Keratinocyte (primary cell): ENCODE measurements at regions not wholly inside any gene's neighbourhood (a gene's known extent, or its start where the extent isn't known, plus 50 kb on each side); places are given as distances from the start of the nearest gene placed in this dataset.

Experiments used
- DNase-seq: peaks from one replicate; pipeline ENCODE4 v3.0.0-alpha.2; 2011; ENCODE audit warnings: low read depth, missing footprints, low spot score
- FAIRE-seq: peaks from 2 replicates; lab custom pipeline; 2011; peaks lifted over from hg19 to GRCh38; lab: Jason Lieb, UNC
- H2AFZ ChIP-seq: 2 replicates; pipeline ENCODE4 v1.6.0; 2012; ENCODE audit warnings: low read length, control low read depth, inconsistent platforms; ENCODE audit not compliant: control insufficient read depth
- H3K27ac ChIP-seq: 2 replicates; pipeline ENCODE4 v1.5.1; 2011; ENCODE audit warnings: low read length; ENCODE audit not compliant: control insufficient read depth, insufficient read depth
- H3K27me3 ChIP-seq: 3 replicates; pipeline ENCODE4 v1.6.0; 2011; ENCODE audit warnings: low read length; ENCODE audit not compliant: control insufficient read depth, insufficient read depth; ENCODE audit errors: extremely low read depth
- H3K36me3 ChIP-seq, 2 experiments: 2 replicates in 1 of 2; 3 replicates in 1 of 2; pipeline ENCODE4 v1.5.1; 2011; ENCODE audit warnings: low read length in 2 of 2, mild to moderate bottlenecking in 1 of 2; ENCODE audit not compliant: control insufficient read depth in 2 of 2, insufficient read depth in 2 of 2; ENCODE audit errors: extremely low read depth in 1 of 2
- H3K4me1 ChIP-seq: 3 replicates; pipeline ENCODE4 v1.5.1; 2011; ENCODE audit warnings: low read length; ENCODE audit not compliant: control insufficient read depth, insufficient read depth; ENCODE audit errors: extremely low read depth
- H3K4me2 ChIP-seq: 3 replicates; pipeline ENCODE4 v1.6.0; 2011; ENCODE audit warnings: low read depth, low read length; ENCODE audit not compliant: control insufficient read depth, insufficient read depth; ENCODE audit errors: extremely low read depth
- H3K4me3 ChIP-seq, 3 experiments: fragments of 200-600 bp in 1 of 3; sonication (generic) in 1 of 3; 2 replicates in 2 of 3; 3 replicates in 1 of 3; pipeline ENCODE4 v1.5.1; 2011 to 2016; ENCODE audit warnings: low read length in 3 of 3, mild to moderate bottlenecking in 3 of 3, control low read depth in 2 of 3, inconsistent platforms in 1 of 3, low read depth in 1 of 3, mixed read lengths in 1 of 3, mixed run types in 1 of 3, moderate library complexity in 1 of 3; ENCODE audit not compliant: control insufficient read depth in 2 of 3, insufficient read depth in 2 of 3; ENCODE audit errors: extremely low read depth in 1 of 3
- H3K79me2 ChIP-seq: 2 replicates; pipeline ENCODE4 v1.6.0; 2012; ENCODE audit warnings: low read length; ENCODE audit not compliant: control insufficient read depth, insufficient read depth
- H3K9ac ChIP-seq: 3 replicates; pipeline ENCODE4 v1.6.0; 2011; ENCODE audit warnings: low read length; ENCODE audit not compliant: control insufficient read depth, insufficient read depth; ENCODE audit errors: extremely low read depth
- H3K9me1 ChIP-seq: 3 replicates; pipeline ENCODE4 v1.6.0; 2011; ENCODE audit warnings: low read length; ENCODE audit not compliant: control insufficient read depth, insufficient read depth; ENCODE audit errors: extremely low read depth
- H3K9me3 ChIP-seq: 2 replicates; pipeline ENCODE4 v1.5.1; 2012; ENCODE audit warnings: low read depth, low read length; ENCODE audit not compliant: control insufficient read depth
- H4K20me1 ChIP-seq: 3 replicates; pipeline ENCODE4 v1.6.0; 2011; ENCODE audit warnings: low read length; ENCODE audit not compliant: control insufficient read depth, insufficient read depth; ENCODE audit errors: extremely low read depth
- EZH2 ChIP-seq: IDR thresholded peaks from one replicate; pipeline ENCODE4 v1.6.1; 2012; ENCODE audit warnings: inconsistent platforms, mild to moderate bottlenecking, low read length, moderate library complexity
- dilution Hi-C: fragments of 300-500 bp; cut with MboI; formaldehyde crosslinking; loops from one replicate; pipeline ENCODE4 v1.7.0; 2020; ENCODE audit warnings: low sequenced_read_pairs; ENCODE audit not compliant: extremely low pct_ligation_motif_present
- TF ChIP-seq, protein P1 (sequence below), 3 experiments: IDR thresholded peaks in 1 of 3; conservative IDR thresholded peaks in 1 of 3; optimal IDR thresholded peaks in 1 of 3; 2 replicates in 2 of 3; 3 replicates in 1 of 3; pipeline versions ENCODE3 to v1.5.1; 2011; ENCODE audit warnings: low read length in 3 of 3, mild to moderate bottlenecking in 3 of 3, moderate library complexity in 2 of 3, control low read depth in 1 of 3, inconsistent platforms in 1 of 3; ENCODE audit not compliant: insufficient read depth in 2 of 3; ENCODE audit errors: extremely low read depth in 1 of 3

DNA sequence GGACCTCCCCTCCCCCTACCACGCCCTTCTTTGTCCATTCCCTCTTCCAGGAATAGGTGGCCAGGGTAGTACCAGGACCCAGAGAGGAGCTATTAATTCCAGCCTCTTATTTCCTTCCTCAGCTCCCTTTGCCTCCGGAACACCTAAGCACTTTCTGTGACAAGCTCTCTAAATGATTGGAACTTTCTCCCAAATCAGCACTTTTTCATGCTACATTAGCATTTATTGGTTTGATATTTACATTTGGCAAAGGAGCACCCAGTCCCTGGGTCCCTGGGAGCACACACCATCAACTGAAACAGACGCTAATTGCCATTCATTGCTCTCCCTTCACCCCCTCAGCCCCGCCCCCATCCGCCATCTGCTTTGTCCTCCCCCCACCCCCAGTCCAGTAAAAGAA lies 182.0 kb upstream of the BCOR start:
- TF ChIP-seq EZH2 = no peak
- TF ChIP-seq, protein P1, sequence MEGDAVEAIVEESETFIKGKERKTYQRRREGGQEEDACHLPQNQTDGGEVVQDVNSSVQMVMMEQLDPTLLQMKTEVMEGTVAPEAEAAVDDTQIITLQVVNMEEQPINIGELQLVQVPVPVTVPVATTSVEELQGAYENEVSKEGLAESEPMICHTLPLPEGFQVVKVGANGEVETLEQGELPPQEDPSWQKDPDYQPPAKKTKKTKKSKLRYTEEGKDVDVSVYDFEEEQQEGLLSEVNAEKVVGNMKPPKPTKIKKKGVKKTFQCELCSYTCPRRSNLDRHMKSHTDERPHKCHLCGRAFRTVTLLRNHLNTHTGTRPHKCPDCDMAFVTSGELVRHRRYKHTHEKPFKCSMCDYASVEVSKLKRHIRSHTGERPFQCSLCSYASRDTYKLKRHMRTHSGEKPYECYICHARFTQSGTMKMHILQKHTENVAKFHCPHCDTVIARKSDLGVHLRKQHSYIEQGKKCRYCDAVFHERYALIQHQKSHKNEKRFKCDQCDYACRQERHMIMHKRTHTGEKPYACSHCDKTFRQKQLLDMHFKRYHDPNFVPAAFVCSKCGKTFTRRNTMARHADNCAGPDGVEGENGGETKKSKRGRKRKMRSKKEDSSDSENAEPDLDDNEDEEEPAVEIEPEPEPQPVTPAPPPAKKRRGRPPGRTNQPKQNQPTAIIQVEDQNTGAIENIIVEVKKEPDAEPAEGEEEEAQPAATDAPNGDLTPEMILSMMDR (optimal IDR thresholded peaks at IDR 0.05 in 1 of 3, IDR thresholded peaks at IDR 0.05 in 1 of 3, conservative IDR thresholded peaks at IDR 0.05 in 1 of 3; ENCODE audit: extremely low read depth in 1 of 3, insufficient read depth in 2 of 3, low read length in 3 of 3) = no peak
- H2AFZ ChIP-seq = no peak overlapping the region
- H3K9me3 ChIP-seq = peaks cover 2% of the 10 kb centered on the region
- no peaks in the 10 kb centered on the region for H3K27me3 ChIP-seq
- FAIRE-seq (no peak), DNase-seq (no peak)
- H3K9ac ChIP-seq = no peak overlapping the region
- no peak overlapping the region for H3K4me3 ChIP-seq
- no peaks in the 10 kb centered on the region for H3K4me1 ChIP-seq
- dilution Hi-C loops = no loop called here
- H3K27ac ChIP-seq = no peak overlapping the region
- H3K36me3 ChIP-seq = no peaks in the 10 kb centered on the region
- H3K79me2 ChIP-seq = no peaks in the 10 kb centered on the region
- H3K9me1 ChIP-seq = no peaks in the 10 kb centered on the region
- no peak overlapping the region for H3K4me2 ChIP-seq
- no peaks in the 10 kb centered on the region for H4K20me1 ChIP-seq

DNA sequence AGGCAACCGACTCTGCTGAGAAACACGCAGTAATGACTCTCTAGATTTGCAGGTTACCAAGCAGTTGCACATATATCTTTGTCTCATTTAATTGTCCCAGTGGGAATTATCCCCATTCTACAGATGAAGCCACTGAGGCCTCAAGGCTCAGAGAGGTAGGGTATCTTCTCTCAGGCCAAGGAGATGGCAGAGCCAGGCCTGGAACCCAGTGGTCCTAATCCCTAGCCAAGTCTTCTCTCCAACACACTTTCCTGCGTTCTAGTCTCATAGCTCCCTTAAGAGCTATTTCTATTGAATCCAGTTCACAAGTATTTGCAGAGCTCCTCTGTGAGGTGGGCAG lies 181.3 kb upstream of the BCOR start:
- TF ChIP-seq, protein P1 (optimal IDR thresholded peaks at IDR 0.05 in 1 of 3, IDR thresholded peaks at IDR 0.05 in 1 of 3, conservative IDR thresholded peaks at IDR 0.05 in 1 of 3; ENCODE audit: extremely low read depth in 1 of 3, insufficient read depth in 2 of 3, low read length in 3 of 3) = no peak
- TF ChIP-seq EZH2 = no peak
- dilution Hi-C loops = no loop called here
- H3K4me3 ChIP-seq = no peak overlapping the region
- H3K4me1 ChIP-seq = no peaks in the 10 kb centered on the region
- no peak overlapping the region for H3K9ac ChIP-seq
- H2AFZ ChIP-seq = no peak overlapping the region
- no peaks in the 10 kb centered on the region for H3K27me3 ChIP-seq
- peaks cover 2% of the 10 kb centered on the region for H3K9me3 ChIP-seq
- no peak for DNase-seq
- no peak overlapping the region for H3K27ac ChIP-seq
- H3K9me1 ChIP-seq = no peaks in the 10 kb centered on the region
- no peak overlapping the region for H3K4me2 ChIP-seq
- no peaks in the 10 kb centered on the region for H3K36me3 ChIP-seq
- no peaks in the 10 kb centered on the region for H4K20me1 ChIP-seq
- no peak for FAIRE-seq
- H3K79me2 ChIP-seq = no peaks in the 10 kb centered on the region
